Mononuclear cell (primary cell): ENCODE measurements at regions not wholly inside any gene's neighbourhood (a gene's known extent, or its start where the extent isn't known, plus 50 kb on each side); places are given as distances from the start of the nearest gene placed in this dataset.

Experiments
- H3K27me3 ChIP-seq: 2 replicates; pipeline ENCODE4 v1.6.0; 2011; ENCODE audit warnings: low read length, control low read depth; ENCODE audit not compliant: insufficient read depth
- H3K4me1 ChIP-seq: 2 replicates; pipeline ENCODE4 v1.5.1; 2011; ENCODE audit warnings: mild to moderate bottlenecking, low read length, control low read depth; ENCODE audit not compliant: insufficient read depth
- H3K4me3 ChIP-seq: 2 replicates; pipeline ENCODE4 v1.5.1; 2011; ENCODE audit warnings: mild to moderate bottlenecking, low read length, moderate library complexity
- H3K9me3 ChIP-seq: 2 replicates; pipeline ENCODE4 v1.5.1; 2011; ENCODE audit warnings: low read depth, mild to moderate bottlenecking, control low read depth, low read length

DNA sequence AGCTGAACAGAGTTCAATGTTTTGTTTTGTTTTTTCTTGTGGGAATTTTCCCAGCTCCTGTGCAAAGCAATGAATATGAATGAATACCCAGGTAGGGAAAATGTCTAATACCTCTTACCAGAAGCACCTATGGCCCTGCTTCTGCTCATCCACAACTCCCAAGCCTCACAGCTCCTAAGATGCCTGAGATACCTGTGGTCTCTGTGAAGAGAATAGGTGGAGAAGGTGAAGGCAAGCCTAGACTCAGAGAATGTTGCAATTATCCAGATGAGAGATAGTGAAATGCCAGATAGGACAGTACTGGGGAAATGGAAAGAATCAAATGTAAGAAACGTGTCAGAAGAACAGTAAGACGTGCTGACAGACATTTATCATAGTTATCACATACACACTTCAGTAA lies 70.2 kb upstream of the NOCT start:
- H3K4me1 ChIP-seq = no peaks in the 10 kb centered on the region

DNA sequence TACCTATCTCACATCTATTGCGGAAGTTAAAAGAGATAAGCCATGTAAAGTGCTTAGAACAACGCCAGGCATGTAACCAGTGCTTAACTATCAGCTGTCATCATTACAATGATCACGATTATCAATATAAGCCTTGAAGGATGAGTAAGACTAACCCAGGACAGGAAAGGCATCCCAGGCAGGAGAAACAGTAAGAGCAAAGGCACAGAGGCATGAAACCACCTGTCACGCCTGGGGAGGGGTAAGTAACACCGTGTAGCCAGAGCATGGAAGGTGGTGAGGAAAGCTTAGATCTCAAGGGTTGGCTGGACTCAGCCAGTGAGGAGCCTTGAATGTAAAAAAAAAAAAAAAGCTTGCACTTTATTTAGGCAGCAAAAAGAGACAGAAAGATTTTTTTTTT lies 71.7 kb upstream of the NOCT start:
- Histone ChIP-seq H3K9me3 (no peaks in the 10 kb centered on the region), H3K4me3 (no peak overlapping the region)

More for the DNA sequence above, 70.2 kb upstream of the NOCT start:
- Histone ChIP-seq H3K4me3 (no peak overlapping the region), H3K9me3 (no peaks in the 10 kb centered on the region), H3K27me3 (no peaks in the 10 kb centered on the region)

DNA sequence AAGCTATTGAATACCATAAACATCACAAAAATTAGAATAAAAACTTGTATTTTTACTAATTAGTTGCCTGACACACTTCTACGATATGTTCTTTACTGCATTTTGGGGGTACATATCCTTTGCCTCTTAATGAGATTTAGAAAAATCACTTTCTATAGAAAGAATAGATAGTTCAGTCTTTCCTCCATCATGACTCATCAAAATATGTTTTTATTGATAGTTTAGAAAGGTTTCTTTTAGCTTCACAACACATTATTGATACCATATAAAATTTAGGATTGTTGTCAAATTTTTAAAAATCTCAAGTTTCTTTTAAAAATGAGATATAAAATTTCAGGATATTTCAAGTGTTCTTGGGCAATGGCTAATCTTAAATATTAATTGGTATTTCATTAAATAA lies 74.5 kb upstream of the NOCT start:
- Histone ChIP-seq H3K4me3 (no peak overlapping the region), H3K9me3 (no peaks in the 10 kb centered on the region), H3K27me3 (no peaks in the 10 kb centered on the region), H3K4me1 (peaks cover 8% of the 10 kb centered on the region)

More for the DNA sequence above, 71.7 kb upstream of the NOCT start:
- Histone ChIP-seq H3K27me3 (no peaks in the 10 kb centered on the region), H3K4me1 (no peaks in the 10 kb centered on the region)

DNA sequence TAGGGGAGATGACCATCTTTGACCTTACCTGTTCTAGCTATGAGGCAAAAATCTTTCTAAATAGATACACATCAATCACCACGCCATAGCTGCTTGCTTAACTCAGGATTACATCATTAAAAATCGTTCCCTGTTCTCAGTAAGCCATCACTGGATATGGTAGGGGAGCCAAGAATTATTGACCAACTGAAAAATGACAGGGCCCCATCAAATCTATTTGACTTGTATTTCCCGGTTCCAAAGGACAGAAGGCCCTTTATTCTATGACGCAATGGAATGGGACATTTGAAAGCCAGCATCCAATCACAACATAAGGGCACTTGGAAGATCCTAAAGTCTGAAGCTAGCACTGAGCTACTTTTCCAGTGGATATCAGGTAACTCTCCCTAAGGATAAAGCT lies 75.6 kb upstream of the NOCT start:
- Histone ChIP-seq H3K4me1 (peaks cover 8% of the 10 kb centered on the region), H3K9me3 (no peaks in the 10 kb centered on the region), H3K4me3 (no peak overlapping the region), H3K27me3 (no peaks in the 10 kb centered on the region)

DNA sequence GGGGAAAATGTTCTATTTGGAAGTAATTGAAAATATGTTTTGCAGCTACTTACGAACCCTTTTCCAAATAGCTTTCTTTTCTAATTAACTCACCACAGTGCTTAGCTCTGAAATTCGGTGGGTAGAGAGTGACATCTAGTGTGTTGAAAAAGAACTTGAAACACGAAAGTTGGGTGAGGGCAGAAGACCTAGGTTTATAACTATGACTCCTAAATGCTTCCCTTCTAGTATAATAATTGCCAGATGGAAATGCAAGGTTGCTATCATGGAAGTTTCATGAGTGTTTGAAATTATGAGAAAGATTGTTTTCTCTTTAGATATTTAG lies 77.3 kb upstream of the NOCT start:
- Histone ChIP-seq H3K27me3 (no peaks in the 10 kb centered on the region), H3K9me3 (no peaks in the 10 kb centered on the region), H3K4me1 (peaks cover 8% of the 10 kb centered on the region), H3K4me3 (no peak overlapping the region)

DNA sequence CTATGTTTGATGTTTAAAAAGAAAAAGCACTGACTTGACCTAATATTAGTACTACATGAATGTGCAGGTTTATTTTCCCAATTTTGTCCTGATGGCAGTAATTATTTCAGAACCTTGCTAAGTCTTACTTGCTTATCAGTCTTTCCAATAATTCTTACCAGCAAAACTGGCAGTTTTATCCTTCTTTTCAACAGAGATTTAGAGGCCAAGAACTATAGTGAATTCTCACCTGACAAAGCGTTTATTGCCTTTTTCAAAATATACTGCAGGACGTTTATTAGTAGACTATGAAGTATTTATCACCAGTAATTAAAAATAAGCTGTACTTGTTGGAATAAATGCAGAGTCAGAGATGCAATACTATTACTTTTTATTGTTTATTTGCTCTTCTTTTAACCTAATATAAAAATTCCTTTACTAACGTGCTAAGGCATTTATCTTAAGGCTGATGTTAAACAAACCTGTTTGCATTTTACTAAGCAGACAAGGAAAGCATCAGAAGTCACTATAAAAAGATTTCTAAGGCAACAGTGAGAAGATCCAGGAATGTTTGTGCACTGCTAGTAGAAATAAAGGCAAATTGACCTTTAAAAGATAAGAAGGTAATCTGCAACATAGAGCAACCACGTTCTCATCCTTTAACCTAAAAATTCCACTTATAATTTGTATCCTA lies 80.3 kb upstream of the NOCT start:
- H3K9me3 ChIP-seq = no peaks in the 10 kb centered on the region

DNA sequence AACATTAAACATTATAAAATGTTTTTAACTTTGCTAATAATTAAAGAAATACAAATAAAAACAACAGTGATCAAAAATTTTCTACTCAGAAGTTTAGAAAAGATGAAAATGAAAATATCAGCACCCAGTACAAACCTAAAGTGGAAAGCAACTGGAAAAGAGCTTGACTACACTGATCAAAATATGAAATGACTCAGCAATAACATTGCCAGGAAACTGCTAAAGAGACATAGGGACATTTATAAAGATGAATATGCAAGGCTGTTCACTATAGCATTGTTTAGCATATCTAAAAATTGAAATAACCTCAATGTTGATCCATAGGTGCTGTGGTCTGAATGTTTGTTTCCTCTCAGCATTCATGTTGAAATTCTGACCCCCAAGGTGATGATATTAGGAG lies 88.5 kb upstream of the NOCT start:
- H3K4me1 ChIP-seq = no peaks in the 10 kb centered on the region
- H3K4me3 ChIP-seq = no peak overlapping the region
- H3K27me3 ChIP-seq = no peaks in the 10 kb centered on the region
- no peaks in the 10 kb centered on the region for H3K9me3 ChIP-seq

More for the DNA sequence above, 80.3 kb upstream of the NOCT start:
- H3K27me3 ChIP-seq = no peaks in the 10 kb centered on the region
- no peak overlapping the region for H3K4me3 ChIP-seq
- peaks cover 8% of the 10 kb centered on the region for H3K4me1 ChIP-seq

DNA sequence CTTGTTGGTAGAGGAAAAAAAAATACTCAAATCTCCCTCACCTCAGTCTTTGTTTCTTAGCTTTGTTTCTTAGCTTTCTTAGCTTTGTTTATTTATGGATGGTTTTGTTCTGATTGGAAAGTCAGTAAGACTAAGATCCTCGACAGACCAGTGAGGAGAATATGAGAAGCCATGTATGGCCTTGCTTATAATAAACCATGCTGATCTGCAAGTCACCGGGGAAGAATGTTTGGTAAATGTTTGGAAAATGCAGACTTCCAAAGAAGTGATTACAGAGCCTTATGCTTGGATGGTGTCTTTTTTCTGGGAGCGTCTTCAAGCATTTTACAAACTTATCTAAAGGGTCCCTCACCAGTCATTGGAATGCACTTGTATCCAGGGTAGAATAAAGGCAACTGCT lies 90.1 kb upstream of the NOCT start:
- H3K27me3 ChIP-seq = no peaks in the 10 kb centered on the region
- no peaks in the 10 kb centered on the region for H3K4me1 ChIP-seq
- no peaks in the 10 kb centered on the region for H3K9me3 ChIP-seq
- no peak overlapping the region for H3K4me3 ChIP-seq

DNA sequence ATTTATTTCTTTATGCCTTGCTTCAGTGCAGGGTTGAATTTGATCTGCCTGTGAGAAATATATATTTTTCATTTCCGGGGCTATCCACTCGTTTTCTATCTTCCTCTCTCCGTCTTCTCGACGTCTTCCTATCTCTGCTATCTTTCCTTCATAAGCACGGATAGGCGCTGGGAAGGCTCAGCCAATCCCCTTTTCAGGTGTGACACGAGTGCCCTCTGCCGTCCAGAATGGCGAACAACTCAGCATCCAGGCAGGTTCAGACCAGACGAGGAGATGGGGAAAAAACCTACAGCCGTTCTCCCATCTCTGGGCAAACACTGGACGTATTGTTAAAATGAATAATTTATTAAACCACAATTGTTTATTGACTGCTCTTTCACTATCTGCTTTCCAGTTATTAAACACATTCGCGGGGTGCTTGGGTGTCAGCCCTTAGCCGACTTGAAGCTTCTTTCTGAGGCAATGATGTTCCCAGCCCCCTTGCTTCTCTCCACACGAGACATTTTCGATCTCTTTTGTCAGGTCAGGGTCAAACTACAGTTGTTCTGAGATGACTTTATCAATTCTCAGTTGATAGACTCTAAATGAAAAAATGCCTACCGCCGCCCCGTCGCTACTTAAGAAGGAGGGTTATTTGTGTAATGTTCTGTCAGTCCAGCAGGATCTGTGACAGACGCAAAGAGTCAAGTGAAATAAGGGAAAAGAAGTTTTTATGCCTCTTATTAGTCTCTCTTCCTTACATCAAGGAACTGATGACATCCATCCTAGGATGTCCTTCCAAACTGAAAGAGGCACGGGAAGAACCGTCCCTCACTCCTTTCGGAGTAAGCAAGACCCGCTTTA lies 96.3 kb upstream of the NOCT start:
- Histone ChIP-seq H3K4me3 (no peak overlapping the region), H3K4me1 (peaks cover 4% of the 10 kb centered on the region), H3K27me3 (peaks cover 4% of the 10 kb centered on the region), H3K9me3 (no peaks in the 10 kb centered on the region)

DNA sequence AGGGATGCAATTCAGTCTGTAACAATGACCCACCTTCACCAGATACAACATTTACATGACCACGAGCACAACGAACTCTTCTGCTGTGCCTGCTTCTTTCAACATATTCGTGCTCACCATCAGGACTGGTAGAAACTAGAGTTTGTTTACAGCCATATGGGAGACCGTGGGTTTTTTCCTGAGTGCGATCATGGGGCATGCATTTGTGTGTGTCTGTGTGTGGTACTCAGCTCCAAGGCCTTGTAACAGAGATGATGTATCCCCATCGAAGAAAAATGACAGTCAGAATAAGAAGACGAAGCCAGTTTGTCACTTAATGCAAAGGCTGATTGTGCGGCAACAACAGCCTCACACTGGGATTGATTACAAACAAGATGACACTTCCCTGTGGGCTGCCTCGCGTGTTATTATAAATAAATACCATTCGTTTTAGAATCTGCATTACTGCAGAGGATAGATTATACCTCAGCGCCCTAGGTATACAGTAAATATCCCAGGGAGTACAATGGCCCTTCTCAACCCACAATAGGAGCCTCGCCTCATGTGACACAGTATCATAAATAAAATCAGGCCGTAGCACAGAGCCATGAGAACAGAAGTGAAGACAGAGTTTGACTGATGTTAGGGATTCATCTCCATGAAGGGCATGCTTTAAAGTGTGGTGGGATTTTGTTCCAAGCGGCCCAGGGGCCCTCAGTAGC lies 97.3 kb upstream of the NOCT start:
- Histone ChIP-seq H3K9me3 (no peaks in the 10 kb centered on the region), H3K27me3 (peaks cover 4% of the 10 kb centered on the region), H3K4me1 (peaks cover 4% of the 10 kb centered on the region)

DNA sequence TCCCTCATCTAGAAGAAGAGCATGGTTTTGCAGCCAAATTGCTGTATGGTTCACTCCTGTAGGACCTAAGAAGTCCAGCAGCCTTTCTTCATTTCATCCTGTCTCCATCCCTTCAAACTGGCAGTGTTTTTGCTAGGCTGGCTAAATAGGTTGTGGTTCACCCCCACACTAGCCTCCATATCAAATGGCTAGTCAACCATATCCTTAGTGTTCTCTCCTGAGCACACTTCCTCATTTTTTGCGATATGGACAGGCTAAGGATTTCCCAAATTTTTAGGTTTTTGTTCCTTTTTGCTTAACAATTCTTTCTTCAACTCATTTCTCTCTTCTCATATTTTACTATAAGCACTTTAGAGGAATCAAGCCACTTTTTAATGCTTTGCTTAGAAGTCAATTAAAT lies 98.8 kb upstream of the NOCT start:
- Histone ChIP-seq H3K4me1 (peaks cover 4% of the 10 kb centered on the region), H3K4me3 (no peak overlapping the region), H3K27me3 (peaks cover 4% of the 10 kb centered on the region), H3K9me3 (no peaks in the 10 kb centered on the region)

More for the DNA sequence above, 97.3 kb upstream of the NOCT start:
- no peak overlapping the region for H3K4me3 ChIP-seq

DNA sequence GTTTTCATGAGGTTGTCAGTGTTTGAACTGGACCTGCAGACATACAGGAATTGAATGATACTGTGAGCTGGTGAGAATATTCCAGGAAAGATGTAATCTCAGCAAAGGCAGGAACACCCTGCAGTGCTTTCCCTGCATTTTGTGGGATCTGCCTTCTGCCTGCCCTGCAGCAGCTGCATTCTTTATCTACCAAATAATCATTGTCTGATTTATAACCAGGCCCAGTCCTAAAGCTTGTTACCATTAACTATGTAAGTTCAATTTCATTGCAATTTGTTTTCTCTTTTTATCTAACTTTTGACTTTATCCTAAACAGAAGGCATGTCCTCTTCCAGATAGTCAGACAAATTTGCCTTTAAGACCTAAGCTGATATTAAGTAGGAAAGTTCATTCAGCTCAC lies 99.8 kb upstream of the NOCT start:
- no peak overlapping the region for H3K4me3 ChIP-seq
- H3K9me3 ChIP-seq = no peaks in the 10 kb centered on the region
- peaks cover 4% of the 10 kb centered on the region for H3K4me1 ChIP-seq
- peaks cover 4% of the 10 kb centered on the region for H3K27me3 ChIP-seq

DNA sequence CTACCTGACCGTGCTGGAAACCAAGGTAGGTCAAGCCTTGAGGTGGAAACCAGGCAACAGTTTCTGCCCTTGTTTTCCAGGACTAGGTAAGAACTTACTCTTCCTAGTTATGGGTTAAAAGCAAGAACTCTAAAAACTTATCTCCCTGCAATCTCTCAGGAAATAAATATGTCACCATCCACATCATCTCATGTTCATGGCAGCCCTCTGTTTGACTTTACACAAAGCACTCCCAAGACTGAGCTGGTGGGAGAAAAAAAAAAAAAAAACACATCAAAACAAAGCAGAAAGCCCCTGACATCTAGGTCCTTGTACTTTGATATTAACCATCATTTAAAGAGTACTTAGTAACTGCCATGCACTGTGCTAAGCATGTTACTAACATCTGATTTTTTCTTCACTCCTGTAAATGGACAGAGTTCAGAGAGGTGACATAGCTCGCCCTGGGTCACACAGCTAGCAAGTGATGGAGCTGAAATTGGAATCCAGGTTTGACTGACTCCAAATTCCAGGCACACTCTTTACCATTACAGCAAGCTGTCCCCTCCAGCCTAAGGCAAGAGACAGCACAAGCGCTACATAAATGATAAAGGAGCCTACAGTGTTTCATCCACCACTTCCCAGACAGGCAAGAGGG lies 102.8 kb upstream of the NOCT start:
- Histone ChIP-seq H3K9me3 (no peaks in the 10 kb centered on the region), H3K27me3 (no peaks in the 10 kb centered on the region), H3K4me1 (no peaks in the 10 kb centered on the region), H3K4me3 (no peak overlapping the region)

DNA sequence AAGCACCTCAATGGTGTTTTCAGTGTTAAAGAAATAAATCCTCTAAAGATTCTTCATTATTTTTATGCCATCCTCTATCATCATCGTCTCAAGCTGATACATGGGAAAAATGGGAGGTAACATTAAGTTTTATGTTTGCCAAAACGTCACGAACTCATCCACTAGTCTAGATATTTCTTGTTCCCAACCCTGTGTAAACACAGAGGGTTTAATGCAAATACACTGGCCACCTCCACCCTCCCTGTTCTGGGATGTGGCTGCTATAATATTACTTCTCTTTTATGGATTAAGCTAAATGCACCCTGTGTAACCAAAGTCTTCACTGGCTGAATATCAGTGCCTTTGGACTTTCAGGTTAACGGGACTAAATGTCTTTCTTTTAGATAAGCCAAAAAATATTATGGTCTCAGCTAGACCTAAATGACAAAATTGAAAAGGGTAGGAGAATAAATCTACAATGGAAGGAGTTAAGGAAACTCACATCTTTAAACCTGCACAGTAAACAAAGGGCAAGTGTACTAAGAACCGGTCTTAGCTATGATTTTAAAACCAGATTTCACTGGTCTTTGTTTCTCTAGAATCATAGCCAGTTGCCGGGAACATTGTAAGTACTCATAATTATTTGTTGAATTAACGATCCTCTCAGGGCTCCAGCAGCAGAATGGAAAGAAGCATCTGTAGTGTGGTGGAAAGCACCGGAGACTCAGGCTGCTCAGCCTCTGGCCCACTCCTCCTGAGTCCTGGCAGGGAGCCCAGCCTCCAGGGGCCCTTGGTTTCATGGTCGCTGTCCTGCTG lies 103.5 kb upstream of the NOCT start:
- H3K9me3 ChIP-seq = no peaks in the 10 kb centered on the region
- no peaks in the 10 kb centered on the region for H3K4me1 ChIP-seq
- no peaks in the 10 kb centered on the region for H3K27me3 ChIP-seq
- H3K4me3 ChIP-seq = no peak overlapping the region
